GM23248 (cell line): ENCODE measurements at regions not wholly inside any gene's neighbourhood (a gene's known extent, or its start where the extent isn't known, plus 50 kb on each side); places are given as distances from the start of the nearest gene placed in this dataset.

Experiments
- EZH2 ChIP-seq: fragments of 200-600 bp; sonication (generic); IDR thresholded peaks from 2 replicates; pipeline ENCODE4 v1.6.1; 2018; ENCODE audit warnings: antibody characterized with exemption, mild to moderate bottlenecking; ENCODE audit not compliant: insufficient read depth, poor library complexity, severe bottlenecking
- EZH2phosphoT487 ChIP-seq: fragments of 200-600 bp; sonication (generic); IDR thresholded peaks from 2 replicates; pipeline ENCODE4 v1.6.1; 2018; ENCODE audit warnings: antibody characterized with exemption, moderate library complexity, mild to moderate bottlenecking, low read depth; ENCODE audit not compliant: insufficient read depth

DNA sequence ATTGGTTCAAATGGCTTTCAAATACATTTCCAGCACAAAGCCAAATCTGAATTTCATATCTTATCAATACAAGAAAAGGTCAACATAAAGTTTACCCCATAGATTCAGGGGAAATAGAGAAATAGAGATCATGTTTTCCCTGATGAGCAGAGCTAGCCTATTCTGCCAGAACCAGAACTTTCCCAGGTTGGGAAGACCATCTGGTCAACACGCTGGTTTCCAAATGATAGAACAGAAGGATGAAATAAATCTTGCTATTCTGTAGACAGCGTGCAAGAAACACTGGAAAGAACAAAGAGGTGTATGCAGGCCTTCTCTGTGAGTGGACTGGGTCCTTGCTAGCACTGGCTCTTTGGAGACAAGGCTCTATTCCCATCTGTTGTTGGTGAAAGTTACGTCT lies 350.6 kb downstream of the NDFIP2 start:
- TF ChIP-seq EZH2phosphoT487 (no peak), EZH2 (no peak)
